Endometrium (tissue), 2 donors: ENCODE measurements at regions not wholly inside any gene's neighbourhood (a gene's known extent, or its start where the extent isn't known, plus 50 kb on each side); places are given as distances from the start of the nearest gene placed in this dataset.
"Not testable (repeated sequence)": the region's sequence is repeated elsewhere in the genome, so short reads cannot be mapped to it uniquely, and the experiment has no call there.

ENCODE experiments used
- FAIRE-seq: peaks from 2 replicates; lab custom pipeline; 2012; peaks lifted over from hg19 to GRCh38; lab: Jason Lieb, UNC
- donor health status: control.
- donor health status: control.

DNA sequence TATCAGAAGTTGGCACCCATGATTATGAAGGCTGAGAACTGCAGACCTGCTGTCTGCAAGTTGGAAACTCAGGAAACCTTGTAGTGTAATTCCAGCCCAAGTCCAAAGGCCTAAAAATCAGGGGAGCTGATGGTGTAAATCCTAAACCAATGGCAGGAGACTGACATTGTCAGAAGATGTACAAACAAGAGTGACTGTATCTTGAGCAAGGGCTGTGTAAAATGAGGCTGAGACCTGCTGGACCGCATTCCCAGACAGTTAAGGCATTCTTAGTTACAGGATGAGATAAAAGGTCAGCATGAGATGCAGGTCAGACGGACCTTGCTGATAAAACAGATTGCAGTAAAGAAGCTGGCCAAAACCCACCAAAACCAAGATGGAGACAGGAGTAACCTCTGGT lies 147.7 kb downstream of the COG6 start:
- FAIRE-seq, result no peak

DNA sequence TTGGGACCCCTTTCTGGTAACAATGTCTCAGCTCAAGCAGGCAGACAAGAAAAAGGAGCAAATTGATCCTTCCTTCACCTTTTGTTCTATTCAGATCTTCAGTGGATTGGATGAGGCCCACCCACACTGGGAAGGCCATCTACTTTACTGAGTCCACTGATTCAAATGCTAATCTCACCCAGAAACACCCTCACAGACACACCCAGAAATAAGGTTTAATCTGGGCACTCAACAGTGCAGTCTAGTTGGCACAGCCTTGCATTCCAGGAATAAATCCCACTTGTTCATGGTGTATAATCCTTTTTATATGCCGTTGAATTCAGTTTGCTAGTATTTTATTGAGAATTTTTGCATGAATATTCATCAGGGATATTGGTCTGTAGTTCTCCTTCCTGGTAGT lies 148.4 kb downstream of the COG6 start:
- FAIRE-seq, result no peak

GRCh38 chr13:39804332-39805210 lies 149.1 kb downstream of the COG6 start:
- FAIRE-seq, result no peak

- FAIRE-seq, result no peak
Measured at GRCh38 chr13:39809466-39809865, 154.0 kb downstream of the COG6 start.

- FAIRE-seq, result no peak
Measured at GRCh38 chr13:39810091-39810877, 154.8 kb downstream of the COG6 start.

- no peak for FAIRE-seq
Measured at GRCh38 chr13:39811051-39811450, 155.6 kb downstream of the COG6 start.

- FAIRE-seq, result no peak
Measured at GRCh38 chr13:39811696-39812095, 156.2 kb downstream of the COG6 start.

DNA sequence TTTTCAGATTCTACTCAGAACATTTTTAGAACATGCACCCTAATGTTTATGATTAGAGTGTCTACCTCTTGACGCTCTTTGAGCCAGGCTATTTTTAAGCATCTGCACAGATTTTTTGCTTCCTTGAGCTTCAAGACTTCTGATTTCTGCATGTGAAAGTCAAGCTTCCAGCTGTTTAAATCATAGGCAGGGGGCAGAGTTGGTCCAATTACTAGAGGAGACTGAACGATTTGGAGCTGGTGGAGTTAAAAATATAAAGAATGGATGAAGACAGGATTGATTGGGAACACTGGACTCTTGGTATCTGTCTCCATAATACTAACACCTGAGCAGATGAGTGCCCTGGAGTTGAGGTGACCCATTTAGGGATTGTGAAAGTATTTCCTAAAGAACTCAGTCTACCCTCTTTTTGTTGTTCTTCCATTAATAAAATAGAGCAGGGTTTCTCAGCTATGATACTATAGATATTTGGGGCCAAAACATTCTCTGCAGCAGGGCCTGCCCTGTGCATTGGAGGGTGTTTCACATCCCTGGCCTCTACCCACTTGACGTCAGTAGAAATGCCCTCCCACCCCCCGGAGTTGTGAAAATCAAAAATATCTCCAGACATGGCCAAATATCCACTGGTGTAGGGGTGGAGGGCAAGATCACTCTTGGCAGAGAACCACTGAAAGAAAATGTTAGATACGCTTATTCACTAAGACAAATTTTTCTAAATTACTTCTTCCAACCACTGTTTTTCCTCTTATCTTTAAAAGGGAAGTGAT lies 160.1 kb downstream of the COG6 start:
- no peak for FAIRE-seq

GRCh38 chr13:39816936-39817335 lies 161.5 kb downstream of the COG6 start:
- no peak for FAIRE-seq

DNA sequence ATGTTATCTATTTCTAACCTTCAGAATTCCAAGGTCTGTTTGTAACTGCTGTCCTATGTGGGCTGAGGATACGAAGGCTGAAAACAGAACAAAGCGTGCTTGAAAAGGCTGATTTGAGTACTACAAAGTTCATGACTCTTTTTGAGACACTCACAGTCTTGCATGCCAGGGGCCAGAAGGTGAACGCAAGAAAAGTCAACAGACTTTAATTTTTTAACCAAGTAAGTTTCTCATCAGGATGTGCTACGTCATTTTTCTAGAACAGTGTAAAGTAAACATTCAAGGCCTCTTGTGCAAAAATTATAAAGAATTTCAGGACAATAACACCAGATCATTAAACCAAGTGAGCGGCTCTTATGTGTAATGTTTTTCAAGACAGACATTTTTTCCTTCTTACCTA lies 163.5 kb downstream of the COG6 start:
- peak; percentile 90 for FAIRE-seq

DNA sequence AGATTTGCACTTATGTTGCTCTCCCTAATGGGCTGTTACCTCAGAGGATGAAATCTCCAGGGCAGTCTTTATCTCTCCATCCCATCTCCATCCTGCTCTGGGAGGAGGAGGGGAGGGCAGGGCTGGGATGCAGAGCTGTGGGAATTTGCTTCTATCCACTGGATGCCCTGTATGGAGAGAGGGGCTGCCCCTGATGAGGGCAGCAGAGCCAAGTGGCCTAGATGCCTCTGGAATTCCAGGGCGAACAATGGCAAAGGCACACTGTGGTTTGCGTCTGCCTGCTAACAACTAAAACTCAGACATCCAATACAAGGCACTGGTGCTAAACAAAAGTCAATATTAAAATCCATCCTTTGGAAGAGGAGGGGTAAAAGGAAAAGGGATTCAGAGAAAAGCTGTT lies 165.1 kb downstream of the COG6 start:
- FAIRE-seq, result no peak

- FAIRE-seq, result no peak
Measured at GRCh38 chr13:39821977-39822376, 166.5 kb downstream of the COG6 start.

GRCh38 chr13:39822437-39822836 lies 167.0 kb downstream of the COG6 start:
- FAIRE-seq, result no peak

- FAIRE-seq, result no peak
Measured at GRCh38 chr13:39823063-39823713, 167.7 kb downstream of the COG6 start.

DNA sequence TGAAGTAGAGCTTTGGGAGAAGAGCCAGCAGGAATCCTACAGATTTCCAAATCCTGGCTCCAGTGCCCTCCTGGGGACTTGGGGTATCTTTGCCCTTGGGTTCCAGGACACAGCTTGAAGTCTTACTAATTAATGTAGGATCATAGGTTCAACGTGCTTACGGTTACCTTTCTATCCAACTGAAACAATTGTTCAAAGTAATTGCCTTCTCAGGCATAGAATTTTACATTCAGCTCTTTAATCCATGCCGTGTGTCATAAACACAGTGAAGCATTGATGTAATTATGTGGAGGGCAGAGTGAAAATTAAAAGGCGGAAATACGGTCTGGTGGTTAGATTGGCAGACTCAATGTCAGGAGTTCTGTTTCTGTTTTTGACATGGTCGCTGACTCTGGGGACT lies 170.4 kb downstream of the COG6 start:
- FAIRE-seq, result no peak

DNA sequence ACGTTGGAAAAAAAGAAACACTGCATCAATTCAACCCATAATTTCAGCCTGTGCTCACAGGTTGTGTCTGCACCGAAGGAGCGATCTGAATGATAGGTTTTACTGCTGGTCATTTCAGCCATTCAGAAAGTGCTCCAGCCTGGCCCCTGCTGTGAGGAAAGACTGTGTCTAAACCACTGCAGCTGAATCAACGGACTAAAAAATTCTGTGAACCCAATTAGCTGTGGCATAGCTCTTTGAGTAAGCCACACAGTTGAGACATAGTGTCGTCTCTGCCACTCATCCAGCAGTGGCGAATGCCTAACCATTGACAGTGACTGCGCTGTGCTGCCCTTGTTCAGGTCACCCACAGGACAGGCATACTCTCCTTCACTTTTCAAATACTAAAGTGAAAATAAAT lies 179.8 kb downstream of the COG6 start:
- no peak for FAIRE-seq

DNA sequence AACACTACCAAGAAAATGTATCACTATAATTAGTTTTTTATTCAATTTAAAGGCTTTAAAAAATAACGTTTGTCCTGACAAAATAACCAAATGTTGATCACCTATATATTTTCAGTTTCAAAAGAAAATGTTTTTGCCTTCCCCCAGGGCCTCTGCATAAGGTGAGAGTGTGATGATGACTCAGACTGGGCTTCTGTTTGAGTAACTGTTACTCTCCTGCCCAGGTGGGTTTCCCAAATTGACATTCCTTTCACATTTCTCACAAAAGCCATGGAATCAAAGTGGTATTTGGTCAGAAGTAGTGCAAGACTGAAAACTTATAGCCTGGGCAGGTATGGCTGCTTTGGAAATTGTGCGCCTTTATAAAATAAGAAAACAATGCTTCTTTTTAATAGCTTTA lies 180.6 kb downstream of the COG6 start:
- no peak for FAIRE-seq

GRCh38 chr13:39837866-39838265 lies 182.4 kb downstream of the COG6 start:
- not testable (repeated sequence) for FAIRE-seq

DNA sequence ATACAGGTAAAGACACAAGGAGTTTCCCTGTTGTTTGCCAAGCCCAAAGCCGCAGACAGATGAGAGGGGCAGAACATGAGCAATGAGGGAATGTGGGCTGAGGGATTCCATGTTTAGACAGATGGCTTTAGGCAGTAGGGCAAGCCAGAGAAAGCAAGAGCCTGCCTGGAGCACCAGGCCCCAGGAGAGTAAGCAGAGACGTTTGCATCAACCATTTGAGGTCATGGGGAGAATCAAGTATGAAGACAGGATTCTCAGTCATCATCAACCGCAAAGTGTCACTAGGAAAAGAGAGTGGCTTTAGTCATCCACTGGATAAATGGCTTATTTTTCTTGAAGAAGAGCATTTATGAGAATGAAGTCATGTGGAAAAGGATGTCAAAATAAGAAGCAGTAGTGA lies 184.7 kb downstream of the COG6 start:
- FAIRE-seq, result no peak

DNA sequence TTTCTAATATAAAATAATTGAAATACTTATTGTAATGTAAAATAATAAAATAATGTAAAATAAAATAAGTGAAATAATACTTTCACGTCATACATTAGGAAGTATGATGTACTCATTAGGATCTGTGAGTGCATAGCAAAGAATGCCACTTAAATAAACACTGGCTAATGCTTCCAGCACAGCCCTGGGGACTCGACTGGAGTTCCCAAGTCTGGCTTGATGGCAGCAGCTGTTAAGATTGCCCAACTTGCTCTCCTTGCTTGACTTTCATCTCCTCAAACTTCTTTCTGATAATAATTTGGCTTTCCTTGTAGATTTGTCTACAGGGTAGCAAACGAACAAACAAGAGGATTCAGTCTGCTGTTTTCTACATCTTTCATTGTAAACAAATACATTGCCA lies 191.9 kb downstream of the COG6 start:
- no peak for FAIRE-seq

GRCh38 chr13:39855236-39855635 lies 199.8 kb downstream of the COG6 start:
- no peak for FAIRE-seq

DNA sequence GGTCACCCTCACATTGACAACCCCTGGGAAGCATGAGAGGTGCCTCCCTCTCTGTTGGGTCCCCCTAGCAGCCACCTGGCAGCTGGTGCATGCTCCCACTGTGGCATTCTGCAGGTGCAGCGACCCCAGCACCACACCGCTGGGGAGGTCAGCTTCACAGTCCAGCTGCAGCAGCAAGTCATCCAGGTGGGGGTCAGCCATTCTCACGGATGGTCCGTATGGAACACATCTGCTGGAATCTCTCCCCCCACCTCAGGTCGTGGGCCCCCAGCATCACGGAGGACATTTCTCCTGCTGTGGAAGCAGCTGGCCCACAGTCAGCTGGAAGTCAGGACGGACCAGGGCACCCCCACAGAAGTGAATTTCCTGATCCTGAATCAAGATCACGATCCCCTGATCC lies 201.3 kb downstream of the COG6 start:
- no peak for FAIRE-seq
